ENCODE measurements at regions not wholly inside any gene's neighbourhood (a gene's known extent, or its start where the extent isn't known, plus 50 kb on each side); places are given as distances from the start of the nearest gene placed in this dataset.

DNA sequence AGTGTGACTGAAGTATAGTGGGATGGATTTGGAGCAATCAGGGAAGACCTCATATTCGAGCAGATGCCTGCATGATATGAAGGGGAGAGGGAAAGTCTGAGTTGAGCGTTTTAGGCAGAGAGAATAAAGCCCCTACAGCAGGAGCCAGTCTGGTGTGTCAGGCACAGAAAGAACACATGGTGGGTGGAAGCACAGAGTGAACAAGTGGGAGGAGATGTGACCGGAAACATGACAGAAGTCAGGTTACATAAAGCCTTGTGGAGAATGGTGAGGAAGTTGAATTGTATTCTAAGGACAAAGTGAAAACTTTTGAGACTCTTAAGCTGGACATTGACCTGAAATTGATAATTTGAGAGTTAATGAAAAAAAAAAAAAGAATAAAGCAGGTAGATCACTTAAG is 541.0 kb downstream of the PLOD2 start:
- ATAC-seq: no peak
- intact Hi-C loops (cut with DNase I): no loop called here
- no peaks in the 10 kb centered on the region for H3K4me1 ChIP-seq
- WGBS, 3 donors: 69 to 78% (median 72%) methylated on average over 3 of the region's 3 CpGs
- H3K4me3 ChIP-seq: no peak overlapping the region
- TF ChIP-seq, protein P1, sequence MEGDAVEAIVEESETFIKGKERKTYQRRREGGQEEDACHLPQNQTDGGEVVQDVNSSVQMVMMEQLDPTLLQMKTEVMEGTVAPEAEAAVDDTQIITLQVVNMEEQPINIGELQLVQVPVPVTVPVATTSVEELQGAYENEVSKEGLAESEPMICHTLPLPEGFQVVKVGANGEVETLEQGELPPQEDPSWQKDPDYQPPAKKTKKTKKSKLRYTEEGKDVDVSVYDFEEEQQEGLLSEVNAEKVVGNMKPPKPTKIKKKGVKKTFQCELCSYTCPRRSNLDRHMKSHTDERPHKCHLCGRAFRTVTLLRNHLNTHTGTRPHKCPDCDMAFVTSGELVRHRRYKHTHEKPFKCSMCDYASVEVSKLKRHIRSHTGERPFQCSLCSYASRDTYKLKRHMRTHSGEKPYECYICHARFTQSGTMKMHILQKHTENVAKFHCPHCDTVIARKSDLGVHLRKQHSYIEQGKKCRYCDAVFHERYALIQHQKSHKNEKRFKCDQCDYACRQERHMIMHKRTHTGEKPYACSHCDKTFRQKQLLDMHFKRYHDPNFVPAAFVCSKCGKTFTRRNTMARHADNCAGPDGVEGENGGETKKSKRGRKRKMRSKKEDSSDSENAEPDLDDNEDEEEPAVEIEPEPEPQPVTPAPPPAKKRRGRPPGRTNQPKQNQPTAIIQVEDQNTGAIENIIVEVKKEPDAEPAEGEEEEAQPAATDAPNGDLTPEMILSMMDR (IDR thresholded peaks at IDR 0.05): no peak
- DNase-seq: no peak
- H3K9me3 ChIP-seq: no peaks in the 10 kb centered on the region
- H3K27me3 ChIP-seq (ENCODE audit: insufficient read depth in 3 of 3, low read length in 2 of 3): peaks cover 0 to 2% (median 0%) of the 10 kb centered on the region in 3 donors
- H3K36me3 ChIP-seq (ENCODE audit: insufficient read depth in 1 of 2, low read depth in 1 of 2): no peaks in the 10 kb centered on the region
- no peak overlapping the region for H3K27ac ChIP-seq

DNA sequence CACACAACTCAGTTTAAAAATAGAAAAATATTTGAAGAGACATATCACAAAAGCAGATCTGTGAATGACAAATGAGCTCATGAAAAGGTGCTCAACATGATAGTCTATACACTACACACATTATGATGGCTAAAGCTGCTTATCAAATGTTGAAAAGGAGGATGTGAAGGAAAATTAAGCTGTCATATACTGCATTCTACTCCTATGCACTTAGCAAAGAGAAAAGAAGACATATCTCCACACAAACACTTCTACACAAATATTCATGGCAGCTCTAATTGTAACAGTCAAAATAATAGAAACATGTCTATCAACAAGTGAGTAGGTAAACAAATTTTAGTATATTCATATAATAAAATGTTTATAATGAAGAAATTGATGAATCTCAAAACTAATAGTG is 540.5 kb downstream of the PLOD2 start:
- DNase-seq (no peak), ATAC-seq (no peak)
- Histone ChIP-seq H3K27ac (no peak overlapping the region), H3K9me3 (no peaks in the 10 kb centered on the region), H3K36me3 (ENCODE audit: insufficient read depth in 1 of 2, low read depth in 1 of 2) (no peaks in the 10 kb centered on the region), H3K4me3 (no peak overlapping the region), H3K4me1 (no peaks in the 10 kb centered on the region), H3K27me3 (ENCODE audit: insufficient read depth in 3 of 3, low read length in 2 of 3) (peaks cover 0 to 2% (median 0%) of the 10 kb centered on the region in 3 donors)
- TF ChIP-seq, protein P1 (IDR thresholded peaks at IDR 0.05): no peak
- intact Hi-C loops (cut with DNase I): no loop called here

DNA sequence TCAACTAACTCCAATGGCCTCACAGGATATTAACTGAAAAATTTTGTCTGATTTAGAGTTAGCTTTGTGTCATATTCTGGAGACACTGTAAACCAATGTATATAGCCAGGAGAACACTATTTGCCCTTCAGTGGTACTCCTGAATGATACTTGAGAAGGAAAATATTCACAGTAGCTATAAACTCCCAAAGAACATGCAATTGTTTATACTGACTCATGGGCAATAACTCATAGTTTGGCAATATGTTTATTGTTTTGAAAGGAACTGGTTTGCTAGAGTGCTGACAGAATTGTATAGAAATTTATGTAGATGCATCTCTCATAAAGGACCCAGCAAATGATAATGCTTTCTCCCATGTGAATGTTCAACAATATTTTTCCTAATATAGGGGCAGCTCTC is 537.6 kb downstream of the PLOD2 start:
- ATAC-seq (no peak), DNase-seq (no peak)
- H3K27ac ChIP-seq: no peak overlapping the region
- H3K36me3 ChIP-seq (ENCODE audit: insufficient read depth in 1 of 2, low read depth in 1 of 2): no peaks in the 10 kb centered on the region
- no peak overlapping the region for H3K4me3 ChIP-seq
- no peaks in the 10 kb centered on the region for H3K4me1 ChIP-seq
- H3K27me3 ChIP-seq (ENCODE audit: insufficient read depth in 3 of 3, low read length in 2 of 3): no peaks in the 10 kb centered on the region
- no peaks in the 10 kb centered on the region for H3K9me3 ChIP-seq
- intact Hi-C loops (cut with DNase I): no loop called here
- TF ChIP-seq, protein P1 (IDR thresholded peaks at IDR 0.05): no peak

DNA sequence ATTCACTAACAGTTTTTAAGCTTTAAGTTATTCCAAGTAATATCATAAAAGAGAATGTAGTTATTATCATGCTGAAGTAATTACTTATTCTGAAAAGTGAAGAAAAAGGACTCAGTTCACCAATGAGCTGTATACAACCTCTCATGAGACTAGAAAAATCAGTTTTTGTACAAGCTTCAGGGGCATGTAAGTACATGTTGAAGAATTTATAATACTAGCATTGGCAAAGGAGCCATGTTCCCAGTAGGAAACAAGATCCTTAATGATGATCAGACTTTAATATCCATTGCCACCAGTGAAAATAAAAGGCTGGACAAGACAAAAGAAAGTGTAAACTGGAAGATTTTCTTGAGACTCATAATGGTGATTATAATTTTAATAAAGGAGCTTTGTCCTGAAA is 532.8 kb downstream of the PLOD2 start:
- TF ChIP-seq, protein P1 (IDR thresholded peaks at IDR 0.05): no peak
- ATAC-seq: no peak
- Histone ChIP-seq H3K27ac (no peak overlapping the region), H3K4me1 (no peaks in the 10 kb centered on the region), H3K27me3 (ENCODE audit: insufficient read depth in 3 of 3, low read length in 2 of 3) (no peaks in the 10 kb centered on the region), H3K4me3 (no peak overlapping the region), H3K9me3 (peaks cover 10% of the 10 kb centered on the region), H3K36me3 (ENCODE audit: insufficient read depth in 1 of 2, low read depth in 1 of 2) (no peaks in the 10 kb centered on the region)
- DNase-seq: no peak
- intact Hi-C loops (cut with DNase I): no loop called here

DNA sequence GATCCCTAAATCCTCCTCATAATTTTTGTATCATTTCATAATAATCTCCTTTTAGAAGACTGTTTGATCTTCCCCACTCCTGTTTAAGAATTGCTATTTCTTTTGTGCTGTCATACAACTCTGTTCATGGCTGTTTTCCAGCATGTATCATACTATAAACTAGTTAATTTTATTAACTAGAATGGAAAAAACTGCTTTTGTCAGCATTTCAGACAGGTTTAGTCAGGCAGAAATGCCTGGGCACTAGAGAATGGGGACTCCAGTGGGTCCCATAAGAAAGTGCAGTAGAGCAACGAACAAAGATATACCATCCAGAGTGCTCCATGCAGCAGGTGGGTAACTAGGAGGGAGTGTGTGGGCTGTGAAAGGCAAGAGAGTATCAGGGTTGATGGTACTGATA is 523.9 kb downstream of the PLOD2 start:
- intact Hi-C loops (cut with DNase I): no loop called here
- TF ChIP-seq, protein P1 (IDR thresholded peaks at IDR 0.05): no peak
- DNase-seq (no peak), ATAC-seq (no peak)
- Histone ChIP-seq H3K4me3 (no peak overlapping the region), H3K4me1 (no peaks in the 10 kb centered on the region), H3K9me3 (peaks cover 2% of the 10 kb centered on the region), H3K36me3 (ENCODE audit: insufficient read depth in 1 of 2, low read depth in 1 of 2) (no peaks in the 10 kb centered on the region), H3K27me3 (ENCODE audit: insufficient read depth in 3 of 3, low read length in 2 of 3) (peaks cover 0 to 2% (median 0%) of the 10 kb centered on the region in 3 donors), H3K27ac (no peak overlapping the region)
- 67 to 84% (median 83%) methylated on average over 1 of the region's 1 CpG for WGBS, 3 donors
